ENCODE measurements at regions not wholly inside any gene's neighbourhood (a gene's known extent, or its start where the extent isn't known, plus 50 kb on each side); places are given as distances from the start of the nearest gene placed in this dataset.

DNA sequence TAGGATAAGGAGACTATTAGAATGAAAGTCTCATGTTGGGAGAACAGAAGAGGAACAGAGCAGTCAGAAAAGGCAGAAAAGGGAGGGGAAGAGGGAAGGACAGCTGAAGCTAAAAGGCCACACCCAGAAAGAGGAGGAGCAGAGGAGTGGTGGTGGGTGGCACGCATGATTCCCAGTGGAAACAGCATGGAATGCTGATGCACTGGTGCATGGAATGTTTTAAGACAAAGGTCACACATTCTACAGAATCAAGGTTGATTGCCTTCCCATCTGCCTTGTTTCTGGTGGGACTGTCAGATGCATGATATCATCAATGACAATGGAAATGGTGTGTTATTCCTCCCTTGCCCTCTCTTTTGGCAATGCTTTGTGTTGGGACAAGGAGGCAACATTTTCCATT, 285.4 kb upstream of the MKI67 start:
- H3K79me2 ChIP-seq (ENCODE audit: insufficient read depth, low read length) = no peaks in the 10 kb centered on the region
- H2AFZ ChIP-seq (ENCODE audit: low read length) = no peak overlapping the region
- no peaks in the 10 kb centered on the region for H4K20me1 ChIP-seq (ENCODE audit: insufficient read depth, low read length)
- no peaks in the 10 kb centered on the region for H3K4me1 ChIP-seq (ENCODE audit: insufficient read depth, low read length, severe bottlenecking)
- H3K9me3 ChIP-seq (ENCODE audit: low read length) = no peaks in the 10 kb centered on the region
- H3K27ac ChIP-seq (ENCODE audit: low read depth, low read length, poor library complexity, severe bottlenecking) = no peak overlapping the region
- no peaks in the 10 kb centered on the region for H3K36me3 ChIP-seq (ENCODE audit: insufficient read depth, low read length)
- TF ChIP-seq CTCF (IDR thresholded peaks at IDR 0.05; ENCODE audit: low read length) (no peak), EZH2 (IDR thresholded peaks at IDR 0.05; ENCODE audit: borderline replicate concordance, low read length) (no peak)
- no peak overlapping the region for H3K4me2 ChIP-seq (ENCODE audit: low read length)
- no peak overlapping the region for H3K4me3 ChIP-seq (ENCODE audit: low read depth, low read length, poor library complexity, severe bottlenecking)
- H3K27me3 ChIP-seq (ENCODE audit: insufficient read depth, low read length) = 0 out of 2 replicates have a peak, but pooled peaks cover 3% of the 10 kb centered on the region
- H3K9me2 ChIP-seq (ENCODE audit: low read depth, low read length) = no peaks in the 10 kb centered on the region
- H3F3A ChIP-seq (ENCODE audit: insufficient read depth, low read length) = no peaks in the 10 kb centered on the region
- no peak overlapping the region for H3K9ac ChIP-seq (ENCODE audit: low read length)

DNA sequence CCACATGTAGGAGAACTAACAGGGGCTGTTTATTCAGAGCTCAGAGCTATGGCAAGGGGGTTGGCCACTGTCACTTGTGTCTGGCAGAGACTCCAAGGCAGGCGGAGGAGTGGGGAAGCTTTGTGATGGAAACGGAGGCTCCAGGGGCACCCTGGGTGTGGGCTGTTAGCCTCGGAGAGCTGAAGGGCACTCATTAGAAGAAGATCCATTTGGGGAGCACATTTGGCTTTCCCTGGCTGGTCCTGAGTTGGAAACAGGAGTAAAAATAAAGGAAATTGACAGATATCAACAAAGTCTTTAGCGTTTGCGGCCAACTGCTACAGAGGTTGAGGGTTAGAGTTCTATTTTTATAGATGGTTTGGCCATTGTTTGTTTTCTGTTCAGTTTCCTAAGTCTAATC, 288.3 kb upstream of the MKI67 start:
- Histone ChIP-seq H3K79me2 (ENCODE audit: insufficient read depth, low read length) (no peaks in the 10 kb centered on the region), H3K4me2 (ENCODE audit: low read length) (no peak overlapping the region), H3K4me3 (ENCODE audit: low read depth, low read length, poor library complexity, severe bottlenecking) (no peak overlapping the region), H4K20me1 (ENCODE audit: insufficient read depth, low read length) (no peaks in the 10 kb centered on the region), H3K9me3 (ENCODE audit: low read length) (no peaks in the 10 kb centered on the region), H3K36me3 (ENCODE audit: insufficient read depth, low read length) (no peaks in the 10 kb centered on the region), H3K9me2 (ENCODE audit: low read depth, low read length) (no peaks in the 10 kb centered on the region), H3F3A (ENCODE audit: insufficient read depth, low read length) (no peaks in the 10 kb centered on the region), H3K9ac (ENCODE audit: low read length) (no peak overlapping the region), H2AFZ (ENCODE audit: low read length) (no peak overlapping the region), H3K4me1 (ENCODE audit: insufficient read depth, low read length, severe bottlenecking) (no peaks in the 10 kb centered on the region), H3K27me3 (ENCODE audit: insufficient read depth, low read length) (0 out of 2 replicates have a peak, but pooled peaks cover 3% of the 10 kb centered on the region), H3K27ac (ENCODE audit: low read depth, low read length, poor library complexity, severe bottlenecking) (no peak overlapping the region)
- TF ChIP-seq CTCF (IDR thresholded peaks at IDR 0.05; ENCODE audit: low read length) (no peak), EZH2 (IDR thresholded peaks at IDR 0.05; ENCODE audit: borderline replicate concordance, low read length) (no peak)

- no peaks in the 10 kb centered on the region for H3K9me3 ChIP-seq (ENCODE audit: low read length)
- H3K36me3 ChIP-seq (ENCODE audit: insufficient read depth, low read length) = no peaks in the 10 kb centered on the region
- H3K9me2 ChIP-seq (ENCODE audit: low read depth, low read length) = no peaks in the 10 kb centered on the region
- H3K4me2 ChIP-seq (ENCODE audit: low read length) = no peak overlapping the region
- H3K27me3 ChIP-seq (ENCODE audit: insufficient read depth, low read length) = 0 out of 2 replicates have a peak, but pooled peaks cover 3% of the 10 kb centered on the region
- no peak overlapping the region for H3K4me3 ChIP-seq (ENCODE audit: low read depth, low read length, poor library complexity, severe bottlenecking)
- no peak overlapping the region for H3K9ac ChIP-seq (ENCODE audit: low read length)
- H3K79me2 ChIP-seq (ENCODE audit: insufficient read depth, low read length) = no peaks in the 10 kb centered on the region
- no peaks in the 10 kb centered on the region for H3F3A ChIP-seq (ENCODE audit: insufficient read depth, low read length)
- H3K27ac ChIP-seq (ENCODE audit: low read depth, low read length, poor library complexity, severe bottlenecking) = no peak overlapping the region
- H2AFZ ChIP-seq (ENCODE audit: low read length) = no peak overlapping the region
- TF ChIP-seq CTCF (IDR thresholded peaks at IDR 0.05; ENCODE audit: low read length) (no peak), EZH2 (IDR thresholded peaks at IDR 0.05; ENCODE audit: borderline replicate concordance, low read length) (no peak)
- no peaks in the 10 kb centered on the region for H4K20me1 ChIP-seq (ENCODE audit: insufficient read depth, low read length)
- H3K4me1 ChIP-seq (ENCODE audit: insufficient read depth, low read length, severe bottlenecking) = no peaks in the 10 kb centered on the region
These were observed 290.0 kb upstream of the MKI67 start for GRCh38 chr10:128416231-128416630.
